NCI-H345 treated with DMSO at 0.1 percent for 48 hours (cell line): ENCODE measurements at regions not wholly inside any gene's neighbourhood (a gene's known extent, or its start where the extent isn't known, plus 50 kb on each side); places are given as distances from the start of the nearest gene placed in this dataset.
"Not testable (repeated sequence)": the region's sequence is repeated elsewhere in the genome, so short reads cannot be mapped to it uniquely, and the experiment has no call there.

Source experiments
- DNase-seq: peaks from one replicate; lab custom pipeline; 2025; ENCODE audit not compliant: unreplicated experiment; lab: John Stamatoyannopoulos, UW

DNA sequence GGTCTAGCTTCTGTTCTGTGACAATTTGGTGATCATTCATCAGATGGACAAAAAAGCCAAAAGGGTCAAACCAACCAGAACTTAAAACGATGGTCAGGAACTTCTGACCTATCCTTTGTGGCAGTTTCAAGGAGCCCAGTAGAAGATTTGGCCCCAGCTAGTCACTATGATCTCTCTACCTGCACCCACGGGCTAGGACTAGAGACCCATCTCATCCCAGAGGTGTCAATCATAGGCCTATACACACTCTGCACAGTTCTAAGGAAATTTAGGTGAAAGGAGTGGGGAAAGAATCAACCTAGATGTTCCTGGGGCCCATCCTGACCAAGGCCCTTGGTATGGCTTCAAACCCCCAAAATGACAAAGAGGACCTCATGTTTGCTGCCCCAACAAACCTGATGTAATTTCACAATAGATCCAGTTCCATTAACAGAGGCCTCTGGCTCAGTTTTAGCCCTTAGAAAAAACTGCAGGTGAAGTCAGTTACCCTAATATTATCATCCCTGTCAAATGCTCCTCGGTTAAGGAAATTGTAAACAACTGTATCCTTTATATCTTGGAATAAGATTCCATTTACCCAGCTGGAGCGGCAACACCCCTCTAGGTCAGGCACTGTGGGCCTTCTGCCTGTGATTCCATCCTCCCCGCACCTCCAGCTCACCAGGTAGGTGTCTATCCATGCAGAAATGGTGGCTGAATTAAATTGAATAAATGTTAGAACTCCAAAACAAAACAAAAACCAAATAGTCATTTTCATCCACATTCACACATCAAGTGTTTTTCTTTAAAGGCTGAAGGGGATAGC lies 138.7 kb downstream of the ENC1 start:
- no peak for DNase-seq

DNA sequence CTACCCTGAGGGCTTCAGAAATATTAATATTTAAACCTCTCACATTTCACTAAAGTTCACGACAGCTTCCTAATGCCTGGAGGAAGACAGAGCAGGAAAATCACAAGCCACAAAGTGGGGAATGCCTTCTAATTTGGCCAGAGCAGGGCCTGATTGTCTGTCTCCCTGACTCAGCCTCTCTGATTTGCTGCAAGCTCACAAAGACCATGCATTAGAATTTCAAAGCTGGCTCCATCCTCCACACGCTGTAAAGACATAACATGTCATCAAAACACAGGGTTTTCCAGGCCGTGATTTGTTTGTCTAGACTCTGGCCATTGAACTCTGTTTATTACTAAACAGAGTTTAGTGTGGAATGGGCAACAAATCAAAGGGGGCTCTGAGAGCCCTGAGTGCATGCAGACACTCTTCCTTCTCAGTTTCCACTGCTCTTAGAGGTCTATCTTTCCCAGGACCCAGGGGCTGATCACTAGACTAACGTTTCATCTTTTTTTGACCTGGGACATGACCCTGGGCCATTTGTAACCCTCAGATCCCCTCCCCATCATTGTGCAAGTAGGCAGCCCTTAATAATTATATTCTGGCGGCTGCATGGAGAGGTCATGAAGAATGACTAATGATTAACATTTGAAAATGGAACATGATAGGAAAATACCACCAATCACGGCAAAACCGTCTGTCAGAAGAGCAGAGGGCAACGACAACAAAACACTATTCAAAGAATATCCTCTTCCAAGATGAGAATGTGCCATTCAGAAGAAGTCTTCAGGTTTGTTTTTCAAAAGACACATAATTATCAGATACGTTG lies 140.2 kb downstream of the ENC1 start:
- DNase-seq: no peak

DNA sequence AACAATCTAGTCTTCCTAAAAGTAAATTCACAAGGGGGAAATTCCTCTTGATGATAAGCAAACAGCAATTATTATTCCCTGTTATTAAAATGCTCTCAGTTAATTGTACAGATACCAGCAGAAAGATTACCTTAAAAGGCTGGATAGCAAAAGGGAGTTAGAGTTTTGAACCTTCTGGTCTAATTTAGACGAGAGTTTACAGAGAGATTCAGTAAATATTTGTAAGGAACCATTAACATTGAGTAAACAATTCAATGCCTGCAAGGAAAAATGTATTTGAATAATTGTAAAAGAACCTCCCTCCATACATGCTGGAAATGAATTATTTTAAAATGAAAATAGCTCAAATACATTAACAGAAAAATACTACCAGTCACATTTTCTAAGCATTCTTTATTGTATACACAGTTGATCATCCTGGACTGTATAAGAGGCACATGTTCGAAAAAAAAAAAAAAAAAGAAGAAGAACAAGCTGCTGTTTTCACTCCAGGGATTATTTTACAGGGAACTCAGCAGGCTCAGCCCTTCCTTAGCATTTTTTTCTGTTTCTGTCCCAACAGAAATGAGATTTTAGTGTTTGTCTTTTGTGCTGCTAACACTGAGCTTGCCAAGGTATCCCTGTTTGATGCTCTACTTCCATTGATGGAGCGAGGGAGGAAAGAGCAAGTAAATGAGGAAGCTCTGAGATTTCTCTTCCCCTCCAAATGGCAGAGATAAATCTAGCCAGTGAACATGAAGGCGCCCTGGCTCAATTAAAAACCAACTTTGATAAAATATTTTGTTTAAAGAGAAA lies 141.1 kb downstream of the ENC1 start:
- no peak for DNase-seq

DNA sequence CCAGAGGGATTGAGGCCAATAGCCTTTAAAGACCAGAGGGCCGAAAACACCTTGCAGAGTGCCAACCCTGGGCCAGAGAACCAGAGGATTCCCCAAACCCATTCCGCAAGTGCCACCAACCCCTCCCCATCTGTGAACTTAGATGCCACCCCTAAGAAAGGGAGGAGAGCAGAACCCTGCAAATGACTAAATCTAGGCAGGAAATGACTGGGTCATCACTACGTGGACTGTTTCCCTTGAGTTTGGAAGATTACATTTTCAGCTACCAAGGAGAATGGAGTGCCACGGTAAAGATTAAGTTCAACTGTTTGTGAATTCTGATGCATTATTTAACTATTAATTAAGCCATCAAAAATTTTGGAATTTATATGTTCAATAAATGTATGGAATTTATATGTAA lies 142.8 kb downstream of the ENC1 start:
- DNase-seq: no peak

DNA sequence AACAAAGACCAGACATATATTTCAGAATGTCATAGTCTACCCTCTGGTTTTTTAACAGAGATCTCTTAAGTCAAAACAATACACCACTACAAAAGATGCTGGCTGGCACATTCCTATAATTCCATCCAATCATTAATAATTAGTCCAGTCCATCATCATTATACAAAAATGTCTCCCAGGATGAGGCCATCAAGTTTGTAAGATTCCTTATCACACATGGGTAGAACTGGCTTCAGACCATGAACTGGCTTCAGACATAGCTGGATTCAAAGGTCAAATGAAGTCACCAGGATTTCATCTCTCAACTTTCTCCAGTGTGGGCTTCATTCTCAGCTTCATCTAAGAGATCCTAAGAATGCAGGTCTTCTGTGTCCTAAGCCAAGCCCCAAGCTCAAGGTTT lies 147.1 kb downstream of the ENC1 start:
- DNase-seq: no peak

DNA sequence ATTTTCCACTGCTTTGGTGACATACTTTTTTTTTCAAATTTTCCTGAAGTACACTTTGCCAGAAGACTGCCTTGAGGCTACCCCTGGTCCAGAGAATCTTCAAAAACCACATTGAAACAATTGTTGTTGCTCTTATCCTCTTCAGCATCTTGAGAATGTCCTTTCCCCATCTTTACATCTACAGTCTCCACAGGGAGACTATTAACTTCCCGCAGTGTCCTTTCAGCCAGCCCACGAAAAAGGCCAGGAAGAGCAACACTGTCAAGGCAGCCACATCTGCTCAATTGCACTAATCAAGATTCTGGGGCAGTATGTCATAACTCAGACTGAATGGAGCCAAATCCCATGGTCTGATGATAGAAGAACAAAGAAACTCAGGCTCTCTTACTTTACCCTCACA lies 148.3 kb downstream of the ENC1 start:
- DNase-seq: no peak

DNA sequence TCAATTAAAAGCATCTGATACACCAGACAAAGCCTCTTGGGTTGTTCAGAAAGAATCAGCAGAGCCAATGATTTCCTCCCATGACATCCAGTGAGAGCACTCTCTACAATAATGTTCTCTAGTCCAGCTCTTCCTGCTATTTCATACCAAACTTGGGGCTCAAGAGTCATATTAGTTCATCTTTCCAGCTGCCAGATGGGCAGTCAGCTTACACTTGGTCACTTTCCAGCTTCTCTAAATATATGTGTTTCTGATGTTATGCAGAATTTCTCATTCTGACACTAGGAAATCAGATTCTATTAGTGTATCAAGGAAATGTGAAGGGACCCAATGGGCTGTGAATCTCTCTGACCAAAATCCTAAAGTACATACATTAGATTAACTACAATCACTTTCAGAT lies 148.9 kb downstream of the ENC1 start:
- no peak for DNase-seq

DNA sequence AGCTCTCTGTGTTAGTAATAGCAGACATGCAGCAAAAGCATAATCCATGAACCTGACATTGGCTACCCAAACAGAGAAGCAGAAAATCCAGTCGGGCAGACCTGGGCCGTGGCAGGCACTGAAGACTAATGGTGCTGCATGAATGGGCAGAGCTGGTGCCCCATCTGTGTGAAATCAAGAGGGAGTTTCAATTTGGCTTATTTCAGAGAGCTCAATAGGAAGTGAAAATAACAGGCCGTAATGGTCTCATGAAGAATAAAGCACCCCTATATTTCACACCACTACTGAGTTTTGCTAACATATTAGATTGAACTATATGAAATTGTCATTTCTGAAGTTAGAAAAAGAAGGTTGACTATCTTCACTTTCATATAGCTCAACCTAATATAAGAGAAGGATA lies 149.7 kb downstream of the ENC1 start:
- no peak for DNase-seq

DNA sequence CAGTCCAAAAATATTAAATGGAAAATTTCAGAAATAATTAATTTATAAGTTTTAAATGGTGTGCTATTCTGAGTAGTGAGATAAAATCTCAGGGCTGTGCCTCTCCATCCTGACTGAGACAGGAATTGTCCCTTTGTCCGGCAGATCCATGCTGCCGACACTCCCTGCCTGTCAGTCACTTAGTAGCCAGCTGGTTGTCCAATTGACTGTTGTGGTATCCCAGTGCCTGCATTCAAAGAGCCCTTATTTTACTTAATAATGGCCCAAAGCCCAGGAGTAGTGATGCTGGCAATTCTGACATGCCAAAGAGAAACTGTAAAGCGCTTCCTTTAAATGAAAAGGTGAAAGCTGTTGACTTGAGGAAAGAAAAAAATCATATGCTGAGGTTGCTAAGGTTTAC lies 157.5 kb downstream of the ENC1 start:
- DNase-seq: no peak

DNA sequence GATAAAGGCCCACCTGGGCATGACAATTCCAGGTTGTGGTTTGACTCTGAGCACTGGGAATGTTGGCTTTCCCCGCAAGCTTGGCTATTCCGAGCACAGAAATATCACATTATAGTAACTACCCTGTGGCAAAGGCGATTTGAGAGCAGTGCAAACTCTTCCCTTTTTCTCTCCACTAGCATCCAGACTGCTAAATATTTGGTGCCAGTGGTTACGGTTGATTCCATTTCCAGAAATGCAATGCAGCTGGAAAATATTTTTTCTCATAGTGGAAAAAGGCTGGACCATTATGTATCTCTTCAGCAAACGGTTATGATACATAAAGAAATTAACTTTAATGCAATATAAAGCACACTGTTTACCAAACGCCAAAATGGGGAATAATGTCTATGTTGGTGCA lies 158.0 kb downstream of the ENC1 start:
- no peak for DNase-seq

DNA sequence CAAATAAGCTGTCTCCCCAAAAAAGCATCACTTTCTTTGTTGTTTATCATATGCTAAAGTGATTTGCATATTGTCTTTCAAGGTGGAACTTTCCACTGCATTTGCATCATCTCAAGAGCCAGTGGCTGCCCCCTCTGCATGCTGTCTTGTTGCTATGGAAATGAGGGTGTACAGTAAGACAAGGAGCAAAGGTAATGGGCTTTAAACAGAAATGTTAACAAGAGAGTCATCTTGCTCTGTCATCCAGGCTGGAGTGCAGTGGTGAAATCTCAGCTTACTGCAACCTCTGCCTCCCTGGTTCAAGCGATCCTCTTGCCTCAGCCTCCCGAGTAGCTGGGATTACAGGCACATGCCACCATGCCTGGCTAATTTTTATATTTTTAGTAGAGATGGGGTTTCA lies 159.2 kb downstream of the ENC1 start:
- DNase-seq: not testable (repeated sequence)

DNA sequence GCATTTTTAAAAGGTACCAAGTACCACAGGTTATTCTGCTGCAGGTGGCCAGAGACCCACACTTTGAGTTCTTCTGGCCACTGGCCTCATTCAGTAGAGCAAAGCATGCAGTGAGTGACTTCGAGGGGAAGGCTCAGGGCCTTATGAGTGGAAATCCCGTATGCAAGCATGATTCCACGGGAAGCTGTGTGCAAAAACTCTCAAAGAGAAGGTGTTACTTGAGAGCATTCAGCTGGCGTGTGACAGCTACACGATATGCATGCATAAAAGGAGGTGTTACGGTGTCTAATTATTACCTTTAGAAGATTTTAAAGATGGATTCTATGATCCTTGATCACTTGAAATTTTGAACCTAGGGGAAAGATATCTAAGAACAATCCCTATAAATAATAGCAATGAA lies 160.3 kb downstream of the ENC1 start:
- DNase-seq: no peak

DNA sequence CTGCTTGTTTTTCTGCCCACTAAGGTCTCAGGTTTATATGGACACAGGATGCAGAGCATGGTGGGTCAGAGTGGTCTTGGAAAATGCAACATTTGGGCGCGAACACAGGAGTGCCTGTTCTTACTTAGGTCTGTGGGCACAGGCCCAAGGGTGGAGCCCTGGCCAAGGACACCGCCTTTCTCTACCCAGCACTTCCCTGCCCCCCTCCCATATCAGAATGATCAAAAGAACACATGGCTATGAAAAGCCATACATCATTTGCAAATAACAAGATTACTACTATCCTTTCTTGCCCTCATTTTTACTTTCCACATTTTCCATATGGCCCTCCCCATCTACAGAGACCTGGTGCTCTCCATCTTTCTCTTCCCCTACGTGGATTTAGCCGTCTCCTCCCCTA lies 162.2 kb downstream of the ENC1 start:
- DNase-seq: no peak

DNA sequence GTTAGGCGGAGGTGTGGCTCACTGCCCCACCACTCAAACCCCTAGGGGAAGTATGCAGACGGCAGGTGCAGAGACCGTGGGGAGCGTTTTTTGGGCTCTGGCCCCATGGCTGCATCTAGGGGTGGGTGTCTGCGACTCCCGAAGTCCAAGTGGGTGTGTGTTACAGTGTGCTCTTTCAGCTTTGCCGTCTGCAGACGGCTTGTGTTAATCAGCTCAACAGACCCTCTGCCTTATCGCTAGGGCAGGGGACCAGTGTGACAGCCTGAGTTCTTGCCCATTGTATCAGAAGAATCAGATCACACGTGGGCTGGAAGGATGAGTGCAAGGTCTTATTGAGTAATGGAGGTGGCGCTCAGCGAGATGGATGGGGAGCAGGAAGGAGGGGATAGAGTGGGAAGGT lies 162.8 kb downstream of the ENC1 start:
- DNase-seq: no peak

DNA sequence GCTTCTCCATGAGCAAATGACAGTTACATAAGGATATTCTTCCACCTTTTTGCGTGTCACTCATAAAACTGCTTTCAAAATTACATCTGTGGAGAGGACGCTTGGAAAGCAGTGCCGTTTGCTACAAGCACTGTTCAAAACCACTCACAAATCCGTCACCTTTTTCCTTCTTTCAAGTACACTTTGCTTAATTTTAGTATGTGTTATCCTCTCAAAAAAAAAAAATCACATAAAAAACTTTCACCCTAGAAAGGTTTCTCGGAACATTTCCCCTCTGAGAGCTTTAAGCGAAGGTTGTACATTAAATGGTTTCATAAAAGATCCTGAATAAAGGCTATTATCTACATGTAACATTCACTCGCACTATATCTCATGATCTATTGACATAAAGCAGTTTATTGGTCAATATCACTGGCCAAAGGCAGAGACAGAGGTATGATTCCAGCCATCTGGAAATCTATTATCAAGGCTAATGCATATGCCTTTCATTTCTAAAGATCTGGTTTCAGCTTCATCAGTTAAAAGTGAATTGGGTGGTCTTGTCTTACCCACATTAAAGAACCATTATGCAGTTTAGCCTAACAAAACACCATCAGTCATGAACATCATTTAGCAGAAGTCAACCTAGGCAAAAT lies 163.6 kb downstream of the ENC1 start:
- DNase-seq: no peak

DNA sequence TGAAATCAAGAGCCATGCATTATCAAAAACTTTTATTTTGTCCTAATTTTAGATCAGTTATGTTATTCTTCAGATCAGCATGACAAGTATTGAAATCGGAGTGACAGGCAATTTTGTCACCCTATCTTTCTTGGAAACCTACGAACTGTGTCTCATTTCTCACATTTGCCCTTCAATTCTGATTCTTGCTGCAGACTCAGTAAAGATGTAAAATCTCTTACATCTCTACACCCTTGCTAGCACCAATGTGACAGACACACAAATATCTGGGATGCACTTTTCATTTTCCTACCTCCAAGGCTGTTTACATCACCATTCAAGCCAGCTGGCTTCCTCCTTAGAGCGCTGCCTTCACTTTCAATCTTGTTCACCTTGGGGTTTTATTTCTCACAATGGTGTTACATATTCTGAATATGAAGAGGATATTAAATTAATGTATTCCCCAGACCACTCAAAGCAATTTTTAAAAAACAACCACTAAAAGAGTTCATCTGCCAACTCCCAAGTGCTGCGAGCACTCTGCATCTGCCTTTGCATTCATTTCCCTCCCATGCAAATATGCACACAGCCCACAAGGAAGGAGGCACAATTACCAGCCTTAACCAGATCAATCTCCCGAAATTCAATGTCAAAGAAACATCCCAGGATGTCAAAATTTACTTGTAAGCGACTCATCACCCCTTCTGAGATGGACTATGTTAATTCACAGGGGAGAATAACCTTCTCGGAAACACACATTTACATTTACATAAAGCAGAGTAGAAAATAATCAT lies 164.3 kb downstream of the ENC1 start:
- no peak for DNase-seq

DNA sequence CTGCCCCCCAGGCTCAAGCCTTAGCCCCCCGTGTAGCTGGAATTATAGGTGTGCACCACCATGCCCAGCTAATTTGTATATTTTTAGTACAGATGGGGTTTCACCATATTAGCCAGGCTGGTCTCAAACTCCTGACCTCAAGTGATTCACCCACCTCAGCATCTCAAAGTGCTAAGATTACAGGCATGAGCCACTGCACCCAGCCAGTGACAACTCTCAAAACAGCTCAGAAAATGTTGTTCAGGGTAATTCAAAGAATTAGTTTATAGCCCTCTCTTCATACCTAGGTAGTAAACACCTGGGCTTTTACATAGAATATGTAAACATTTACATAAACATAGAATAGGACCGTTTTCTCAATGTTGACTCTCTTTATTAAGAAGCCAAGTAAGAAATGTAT lies 168.7 kb downstream of the ENC1 start:
- DNase-seq: no peak

DNA sequence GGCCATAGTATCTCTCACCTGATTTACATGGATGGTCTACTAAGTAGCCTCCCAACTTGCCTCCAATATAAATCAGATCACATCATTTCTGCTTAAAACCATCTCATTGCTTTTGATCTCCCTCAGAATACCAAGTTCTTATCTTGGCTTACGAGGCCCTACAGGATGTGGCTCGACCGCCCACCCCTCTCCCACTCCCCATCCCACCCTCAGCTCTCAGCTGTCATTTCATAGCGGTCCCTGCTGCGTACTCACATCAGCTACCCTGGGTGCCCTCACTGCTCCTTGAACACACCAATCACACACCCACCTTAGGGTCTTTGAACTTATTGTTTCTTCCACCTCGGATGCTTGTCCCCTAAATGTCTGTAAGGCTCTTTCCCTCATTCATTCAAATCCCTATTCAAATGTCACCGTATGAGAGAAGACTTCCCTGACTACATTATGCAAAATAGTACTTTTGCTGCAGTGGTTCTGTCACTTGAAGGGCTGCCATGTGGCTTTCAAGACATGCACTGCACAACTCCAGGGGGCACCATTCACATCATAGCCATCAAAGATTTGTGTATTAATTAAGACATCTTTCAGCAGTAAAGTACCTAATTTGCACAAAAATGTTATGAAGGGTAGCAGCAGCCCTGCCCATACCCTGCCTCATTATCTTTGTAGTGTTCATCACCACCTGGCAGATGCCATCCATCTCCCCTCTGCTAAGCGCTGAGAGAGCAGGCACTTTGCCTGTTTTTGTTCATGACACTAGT lies 171.1 kb downstream of the ENC1 start:
- no peak for DNase-seq

DNA sequence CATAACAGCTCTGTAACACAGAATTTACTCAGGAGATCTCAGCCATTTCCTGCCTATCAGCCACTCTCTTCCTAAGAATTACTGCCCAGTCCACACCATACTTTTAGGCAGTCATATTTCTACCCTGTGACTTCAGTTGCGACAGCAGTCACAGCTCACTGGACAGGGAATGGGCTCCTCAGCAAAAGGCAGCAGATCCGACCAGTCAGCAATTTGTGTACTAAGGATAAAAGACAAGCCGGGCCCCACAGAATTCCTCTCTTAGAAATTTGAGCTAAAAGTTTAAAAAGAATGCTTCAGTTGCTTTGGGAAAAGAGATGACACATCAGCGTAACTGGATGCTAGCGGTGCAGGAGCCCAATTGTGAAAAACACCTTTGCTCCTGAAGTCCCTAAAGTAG lies 172.1 kb downstream of the ENC1 start:
- DNase-seq: no peak

DNA sequence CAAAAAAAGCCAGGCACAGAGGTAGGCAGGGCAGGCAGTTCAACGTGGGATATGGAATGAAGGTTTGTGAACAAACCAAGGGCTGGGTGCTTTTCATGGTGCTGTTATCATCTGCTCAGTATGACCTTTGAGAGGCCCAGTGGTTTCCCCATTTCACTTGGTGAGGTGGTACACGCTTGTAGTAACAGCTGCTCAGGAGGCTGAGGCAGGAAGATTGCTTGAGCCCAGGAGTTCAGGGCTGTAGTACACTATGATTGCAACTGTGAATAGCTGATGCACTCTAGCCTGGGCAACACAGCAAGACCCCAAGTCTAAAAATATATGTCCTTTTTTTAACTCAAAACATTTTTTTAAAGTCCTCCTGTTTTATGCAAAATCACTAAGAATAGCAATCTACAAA lies 174.8 kb downstream of the ENC1 start:
- no peak for DNase-seq
